HUES6 (cell line): ENCODE measurements at regions not wholly inside any gene's neighbourhood (a gene's known extent, or its start where the extent isn't known, plus 50 kb on each side); places are given as distances from the start of the nearest gene placed in this dataset.

Experiments
- H3K27ac ChIP-seq: 2 replicates; pipeline ENCODE4 v1.7.0; 2013; ENCODE audit warnings: low read depth, mild to moderate bottlenecking, low read length, inconsistent platforms
- H3K27me3 ChIP-seq: 2 replicates; pipeline ENCODE4 v1.6.1; 2013; ENCODE audit warnings: low read length; ENCODE audit not compliant: control insufficient read depth, insufficient read depth
- H3K36me3 ChIP-seq: 2 replicates; pipeline ENCODE4 v1.6.1; 2013; ENCODE audit warnings: low read length; ENCODE audit not compliant: control insufficient read depth, insufficient read depth
- H3K4me1 ChIP-seq: 2 replicates; pipeline ENCODE4 v1.6.1; 2013; ENCODE audit warnings: low read length; ENCODE audit not compliant: control insufficient read depth, insufficient read depth
- H3K4me3 ChIP-seq: 2 replicates; pipeline ENCODE4 v1.5.1; 2013; ENCODE audit warnings: low read depth, low read length
- H3K9ac ChIP-seq: one replicate; pipeline ENCODE4 v1.6.1; 2013; ENCODE audit warnings: mild to moderate bottlenecking, low read length
- H3K9me3 ChIP-seq: 2 replicates; pipeline ENCODE4 v1.6.1; 2013; ENCODE audit warnings: low read depth, low read length; ENCODE audit not compliant: control insufficient read depth, insufficient read depth

DNA sequence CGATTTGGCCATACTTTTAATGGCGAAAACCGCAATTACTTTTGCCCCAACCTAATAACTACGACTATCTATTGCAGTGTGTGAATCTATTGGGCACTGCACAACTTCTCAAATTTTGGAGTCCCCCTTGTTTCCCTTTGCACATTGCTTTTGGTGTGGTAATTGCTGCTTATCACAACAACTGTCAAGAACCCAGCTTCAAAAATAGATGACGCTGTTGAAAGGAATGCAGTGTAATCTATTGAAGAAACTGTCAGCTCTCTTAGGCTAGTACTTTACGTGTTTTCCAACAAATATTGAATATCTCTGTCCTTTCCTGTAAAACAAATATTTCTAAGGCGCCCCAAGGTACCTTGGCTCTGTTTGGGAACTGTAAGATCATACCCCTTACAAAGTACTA, 222.8 kb upstream of the UBE2E2 start:
- Histone ChIP-seq H3K9me3 (0 out of 2 replicates have a peak, but pooled peaks cover 1% of the 10 kb centered on the region), H3K9ac (no peak overlapping the region), H3K27me3 (no peaks in the 10 kb centered on the region), H3K36me3 (no peaks in the 10 kb centered on the region), H3K4me1 (no peaks in the 10 kb centered on the region), H3K4me3 (no peak overlapping the region), H3K27ac (no peak overlapping the region)

DNA sequence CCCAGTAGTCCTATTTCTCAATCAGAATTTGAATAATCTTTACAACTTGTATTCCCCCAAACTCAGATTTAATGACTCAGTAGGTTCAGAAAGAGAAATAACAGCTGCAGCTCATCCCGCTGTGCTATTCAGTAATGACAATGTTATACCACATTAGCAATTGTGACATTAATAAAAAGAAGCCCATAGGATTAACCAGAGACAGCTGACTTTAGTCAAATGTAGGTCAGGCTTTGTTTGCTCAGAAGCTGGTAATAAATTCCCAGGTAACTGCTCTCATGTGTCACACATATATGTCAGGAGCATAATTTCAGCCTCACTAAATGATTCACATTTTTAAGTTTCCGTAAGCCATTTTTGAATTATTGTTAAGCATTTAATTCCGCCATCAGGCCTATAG, 222.0 kb upstream of the UBE2E2 start:
- Histone ChIP-seq H3K9me3 (0 out of 2 replicates have a peak, but pooled peaks cover 2% of the 10 kb centered on the region), H3K27ac (no peak overlapping the region), H3K4me3 (no peak overlapping the region), H3K27me3 (no peaks in the 10 kb centered on the region), H3K9ac (no peak overlapping the region), H3K4me1 (no peaks in the 10 kb centered on the region), H3K36me3 (no peaks in the 10 kb centered on the region)

DNA sequence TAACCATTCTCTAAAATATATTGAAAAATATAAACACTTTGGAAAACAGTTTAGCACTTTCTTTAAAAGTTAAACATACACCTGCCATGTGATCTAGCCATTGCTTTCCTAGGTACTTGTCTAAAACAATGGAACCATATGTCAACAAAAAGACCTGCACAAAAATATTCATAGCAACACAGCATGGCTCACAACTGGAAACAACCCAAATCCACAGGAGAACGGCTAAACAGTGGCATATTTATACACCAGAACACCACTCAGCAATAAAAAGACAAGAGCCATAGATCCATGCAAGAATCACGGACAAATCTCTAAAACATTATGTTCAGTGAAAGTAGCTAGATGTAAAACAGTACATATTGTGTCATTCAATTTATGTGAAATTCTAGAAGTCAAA, 221.3 kb upstream of the UBE2E2 start:
- H3K9ac ChIP-seq: no peak overlapping the region
- H3K36me3 ChIP-seq: no peaks in the 10 kb centered on the region
- 0 out of 2 replicates have a peak, but pooled peaks cover 2% of the 10 kb centered on the region for H3K9me3 ChIP-seq
- H3K4me1 ChIP-seq: no peaks in the 10 kb centered on the region
- no peak overlapping the region for H3K27ac ChIP-seq
- no peaks in the 10 kb centered on the region for H3K27me3 ChIP-seq
- no peak overlapping the region for H3K4me3 ChIP-seq

DNA sequence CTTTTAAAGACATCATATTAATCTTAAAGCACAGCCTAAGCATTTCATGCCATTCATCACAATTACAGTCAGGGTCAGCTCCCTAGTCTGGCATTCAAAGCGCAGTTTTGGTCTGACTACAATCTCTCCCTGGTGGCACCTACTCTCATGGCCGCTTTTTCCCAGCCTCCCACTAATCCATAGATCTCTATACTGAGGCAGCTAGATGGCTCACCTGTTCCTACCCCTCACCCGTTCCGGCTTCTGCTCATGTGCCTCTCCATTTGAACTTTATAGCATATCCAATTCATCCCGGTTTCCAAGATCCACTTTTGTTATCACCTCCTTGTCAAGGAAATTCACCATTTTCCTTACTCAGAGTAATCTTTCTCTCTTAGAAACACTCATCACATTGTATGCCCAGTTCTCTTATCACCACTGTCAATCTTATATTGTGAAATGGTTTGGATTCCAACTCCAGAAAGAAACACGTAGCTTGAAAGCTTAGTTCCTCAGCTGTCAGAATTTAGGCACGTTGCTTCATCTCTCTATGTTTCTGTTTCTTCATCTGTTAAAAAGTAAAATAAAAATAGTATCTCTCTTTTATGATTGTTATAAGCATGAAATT, 220.0 kb upstream of the UBE2E2 start:
- H3K4me1 ChIP-seq: no peaks in the 10 kb centered on the region
- H3K27ac ChIP-seq: no peak overlapping the region
- H3K9me3 ChIP-seq: 0 out of 2 replicates have a peak, but pooled peaks cover 2% of the 10 kb centered on the region
- no peak overlapping the region for H3K9ac ChIP-seq
- no peaks in the 10 kb centered on the region for H3K36me3 ChIP-seq
- no peaks in the 10 kb centered on the region for H3K27me3 ChIP-seq
- H3K4me3 ChIP-seq: no peak overlapping the region

DNA sequence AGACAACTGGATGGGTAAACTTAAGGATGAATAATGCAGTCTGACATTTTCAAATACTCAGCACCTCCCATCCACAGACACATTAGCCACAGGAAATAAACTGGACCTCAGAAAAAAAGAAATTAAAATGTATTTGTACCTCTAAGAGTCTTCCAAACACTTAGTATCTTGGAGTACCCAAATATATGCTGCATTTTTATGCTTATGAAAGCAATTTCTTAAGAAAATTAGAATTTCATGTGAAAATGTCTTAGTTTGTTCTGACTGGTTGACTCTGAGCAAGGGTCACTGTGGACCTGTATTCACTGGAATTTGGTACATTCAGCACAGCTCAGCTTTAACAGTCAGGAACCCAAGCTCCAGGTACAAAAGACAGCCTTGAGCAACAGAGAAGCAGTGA, 216.2 kb upstream of the UBE2E2 start:
- no peak overlapping the region for H3K4me3 ChIP-seq
- no peaks in the 10 kb centered on the region for H3K27me3 ChIP-seq
- no peak overlapping the region for H3K27ac ChIP-seq
- H3K4me1 ChIP-seq: peaks cover 7% of the 10 kb centered on the region; the same call in 1 of the 2 replicates
- peaks cover 10% of the 10 kb centered on the region; the same call in 1 of the 2 replicates for H3K9me3 ChIP-seq
- H3K9ac ChIP-seq: no peak overlapping the region
- no peaks in the 10 kb centered on the region for H3K36me3 ChIP-seq

DNA sequence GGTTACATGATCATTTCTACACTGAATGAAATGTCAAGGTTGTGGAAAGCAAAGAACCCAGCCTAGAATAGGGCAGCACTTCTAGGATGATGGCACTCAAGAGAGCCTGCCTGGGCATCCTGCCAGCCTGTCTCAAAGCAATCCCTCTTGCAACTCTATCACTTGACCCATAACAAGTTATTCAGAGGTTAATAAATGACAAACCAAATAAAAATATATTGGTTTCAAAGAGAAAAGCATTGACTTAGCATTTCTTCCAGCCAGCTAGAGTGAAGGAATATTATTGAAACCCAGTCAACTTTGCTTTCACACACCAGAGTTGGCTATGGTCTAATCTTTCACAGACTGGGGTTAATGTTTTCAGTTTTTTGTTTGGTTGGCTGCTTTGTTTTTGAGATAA, 214.6 kb upstream of the UBE2E2 start:
- Histone ChIP-seq H3K27ac (no peak overlapping the region), H3K27me3 (no peaks in the 10 kb centered on the region), H3K9ac (no peak overlapping the region)

DNA sequence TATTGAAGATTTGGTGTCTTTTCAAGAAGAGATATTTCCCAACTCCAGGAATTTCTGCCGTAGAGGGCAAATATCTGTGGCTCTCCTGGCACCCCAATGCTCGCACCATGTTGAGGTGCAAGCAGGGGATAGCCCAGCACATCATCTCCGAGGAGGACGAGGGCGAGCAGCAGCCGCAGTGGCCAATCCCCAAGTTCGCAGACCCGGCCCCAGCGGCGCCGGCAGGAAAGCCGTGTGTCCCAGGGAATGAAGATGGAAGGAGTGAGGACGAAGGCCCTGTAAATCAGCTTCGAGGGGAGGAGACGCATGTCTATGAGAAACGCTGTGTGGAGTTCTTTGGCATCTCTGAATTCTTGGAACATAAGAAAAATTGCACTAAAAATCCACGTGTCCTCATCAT, 213.4 kb upstream of the UBE2E2 start:
- Histone ChIP-seq H3K4me1 (peaks cover 10% of the 10 kb centered on the region; the same call in 1 of the 2 replicates), H3K27me3 (no peaks in the 10 kb centered on the region), H3K9ac (no peak overlapping the region), H3K4me3 (no peak overlapping the region), H3K9me3 (peaks cover 10% of the 10 kb centered on the region; the same call in 1 of the 2 replicates), H3K27ac (no peak overlapping the region), H3K36me3 (no peaks in the 10 kb centered on the region)

More for the DNA sequence above, 214.6 kb upstream of the UBE2E2 start:
- Histone ChIP-seq H3K4me3 (no peak overlapping the region), H3K9me3 (peaks cover 10% of the 10 kb centered on the region; the same call in 1 of the 2 replicates), H3K36me3 (no peaks in the 10 kb centered on the region), H3K4me1 (peaks cover 10% of the 10 kb centered on the region; the same call in 1 of the 2 replicates)

DNA sequence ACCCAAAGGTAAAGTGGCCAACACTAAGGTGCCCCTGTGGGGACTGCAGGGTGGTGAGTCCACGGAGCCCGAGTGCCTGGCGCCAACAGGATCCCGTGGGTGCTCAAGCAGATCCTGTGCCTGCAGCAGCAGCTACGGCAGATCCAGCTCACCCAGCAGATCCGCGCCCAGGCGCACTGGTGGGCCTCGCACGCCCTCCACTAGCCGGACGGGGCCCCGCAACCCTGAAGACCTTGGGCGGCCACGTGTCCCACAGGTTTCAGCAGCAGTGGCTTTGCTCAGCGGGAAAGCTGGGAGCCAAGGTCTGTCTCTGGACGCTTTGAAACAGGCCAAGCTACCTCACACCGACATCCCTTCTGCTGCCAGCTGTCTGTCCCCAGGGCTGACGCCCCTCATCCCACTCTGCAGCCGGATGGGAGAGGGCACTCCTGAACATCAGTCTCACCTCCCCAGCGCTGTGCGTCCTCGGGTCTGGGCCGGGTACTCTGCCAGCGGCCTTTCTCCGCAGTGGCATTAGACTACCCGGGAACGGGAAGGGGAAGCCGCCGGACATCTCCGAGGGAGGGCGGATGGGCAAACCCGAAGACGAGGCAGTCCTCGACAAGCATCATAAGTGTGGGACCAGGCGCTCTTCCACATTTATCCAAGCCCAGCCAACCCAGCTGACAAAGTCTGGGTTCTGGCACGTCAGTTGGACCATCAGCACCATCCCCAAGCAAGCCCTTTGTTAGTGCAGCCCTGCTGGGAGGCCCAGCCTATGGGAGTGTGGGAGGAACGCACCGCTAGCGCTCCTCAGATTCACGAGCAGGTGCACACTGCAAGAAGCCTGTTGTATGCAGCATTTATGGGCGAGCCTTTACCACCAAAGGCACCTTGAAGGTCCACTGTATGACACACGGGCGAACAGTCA, 212.6 kb upstream of the UBE2E2 start:
- Histone ChIP-seq H3K9ac (no peak overlapping the region), H3K36me3 (no peaks in the 10 kb centered on the region), H3K9me3 (peaks cover 8% of the 10 kb centered on the region; the same call in 1 of the 2 replicates), H3K4me3 (no peak overlapping the region), H3K27me3 (no peaks in the 10 kb centered on the region), H3K27ac (no peak overlapping the region), H3K4me1 (peaks cover 10% of the 10 kb centered on the region; the same call in 1 of the 2 replicates)

DNA sequence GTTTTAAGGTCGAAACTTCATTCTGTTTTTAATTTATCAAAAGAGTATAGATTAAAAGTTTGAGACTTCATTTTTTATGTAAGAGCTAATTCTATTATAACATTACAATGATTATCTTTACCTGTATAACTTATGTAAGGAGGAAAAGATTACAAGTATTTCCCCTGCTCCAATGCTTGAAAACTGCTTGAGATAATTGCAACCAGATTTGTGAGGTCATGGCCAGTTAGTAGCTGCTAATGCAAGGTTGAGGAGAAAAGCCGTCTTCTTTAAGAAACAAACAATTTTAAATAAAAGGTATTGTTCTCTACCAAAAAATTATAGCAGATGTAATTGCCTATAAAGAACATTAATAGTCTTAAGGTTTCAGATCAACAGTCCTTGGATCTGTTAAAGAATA, 208.3 kb upstream of the UBE2E2 start:
- Histone ChIP-seq H3K27me3 (no peaks in the 10 kb centered on the region), H3K27ac (no peak overlapping the region), H3K36me3 (no peaks in the 10 kb centered on the region), H3K4me3 (no peak overlapping the region), H3K9ac (no peak overlapping the region), H3K9me3 (peaks cover 8% of the 10 kb centered on the region; the same call in 1 of the 2 replicates), H3K4me1 (peaks cover 17% of the 10 kb centered on the region)

DNA sequence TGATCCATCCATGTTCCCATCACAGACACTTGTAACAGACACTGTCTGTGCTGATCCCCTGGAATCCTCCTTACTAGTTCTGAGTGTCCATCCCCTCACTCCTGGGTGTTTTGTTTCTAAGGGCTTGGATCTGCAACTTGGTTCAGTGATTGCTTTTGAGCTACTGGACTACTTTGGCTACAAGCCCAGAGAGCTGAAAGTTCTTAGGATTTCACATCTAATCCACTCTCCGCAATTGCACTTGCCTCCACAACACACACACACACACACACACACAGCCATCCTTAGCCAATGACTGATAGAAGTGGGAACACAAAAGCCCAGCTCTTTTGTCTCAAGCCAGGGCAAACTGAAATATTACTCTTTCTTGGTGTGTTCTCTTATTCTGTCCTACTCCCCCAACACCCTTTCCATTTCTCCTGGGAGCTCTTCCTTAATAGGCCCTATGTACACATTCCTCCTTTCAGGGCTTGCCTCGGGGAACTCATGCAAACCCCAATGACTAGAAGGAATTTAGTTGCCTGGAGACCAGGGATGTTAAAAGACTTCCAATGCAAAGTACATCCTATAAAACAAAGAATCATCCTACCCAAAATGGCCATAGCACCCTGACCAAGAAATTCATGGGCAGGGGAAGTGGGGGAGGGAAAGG, 206.1 kb upstream of the UBE2E2 start:
- H3K9me3 ChIP-seq: no peaks in the 10 kb centered on the region
- no peaks in the 10 kb centered on the region for H3K27me3 ChIP-seq
- H3K9ac ChIP-seq: no peak overlapping the region
- H3K27ac ChIP-seq: no peak overlapping the region
- H3K4me1 ChIP-seq: peaks cover 9% of the 10 kb centered on the region
- H3K36me3 ChIP-seq: no peaks in the 10 kb centered on the region
- H3K4me3 ChIP-seq: no peak overlapping the region
